H9 (cell line): ENCODE measurements at regions not wholly inside any gene's neighbourhood (a gene's known extent, or its start where the extent isn't known, plus 50 kb on each side); places are given as distances from the start of the nearest gene placed in this dataset.

Experiments
- DNase-seq: peaks from one replicate; pipeline ENCODE4 v3.0.0-alpha.2; 2017
- H2AFZ ChIP-seq: one replicate; pipeline ENCODE4 v1.6.1; 2013; ENCODE audit warnings: mild to moderate bottlenecking, low read length, control low read depth, moderate library complexity
- H2AK5ac ChIP-seq: 2 replicates; pipeline ENCODE4 v1.6.1; 2013; ENCODE audit warnings: low read length, control low read depth, mixed read lengths; ENCODE audit not compliant: insufficient read length
- H2BK120ac ChIP-seq: one replicate; pipeline ENCODE4 v1.6.1; 2013; ENCODE audit warnings: low read depth, mild to moderate bottlenecking, low read length, control low read depth, inconsistent platforms; ENCODE audit not compliant: poor library complexity, severe bottlenecking
- H2BK12ac ChIP-seq: 2 replicates; pipeline ENCODE4 v1.6.1; 2013; ENCODE audit warnings: low read length, control low read depth, mixed read lengths, low read depth; ENCODE audit not compliant: insufficient read length
- H2BK15ac ChIP-seq: 2 replicates; pipeline ENCODE4 v1.6.1; 2013; ENCODE audit warnings: low read depth, low read length, control low read depth
- H2BK20ac ChIP-seq: one replicate; pipeline ENCODE4 v1.6.1; 2013; ENCODE audit warnings: low read depth, mild to moderate bottlenecking, low read length, control low read depth, inconsistent platforms; ENCODE audit not compliant: poor library complexity, severe bottlenecking
- H2BK5ac ChIP-seq: 2 replicates; pipeline ENCODE4 v1.6.1; 2013; ENCODE audit warnings: low read length, control low read depth, mixed read lengths; ENCODE audit not compliant: insufficient read length
- H3K14ac ChIP-seq: 2 replicates; pipeline ENCODE4 v1.6.1; 2013; ENCODE audit warnings: low read length, control low read depth; ENCODE audit not compliant: insufficient read depth
- H3K18ac ChIP-seq: 2 replicates; pipeline ENCODE4 v1.6.1; 2013; ENCODE audit warnings: low read depth, mild to moderate bottlenecking, mixed read lengths, low read length, control low read depth; ENCODE audit not compliant: insufficient read length
- H3K23ac ChIP-seq: 2 replicates; pipeline ENCODE4 v1.6.1; 2013; ENCODE audit warnings: low read length, control low read depth, mixed read lengths, low read depth; ENCODE audit not compliant: insufficient read length
- H3K23me2 ChIP-seq: 2 replicates; pipeline ENCODE4 v1.6.1; 2013; ENCODE audit warnings: low read depth, mild to moderate bottlenecking, mixed read lengths, low read length, control low read depth; ENCODE audit not compliant: insufficient read length, poor library complexity, severe bottlenecking
- H3K27ac ChIP-seq: 2 replicates; pipeline ENCODE4 v1.5.1; 2013; ENCODE audit warnings: low read length, control low read depth, mixed read lengths, low read depth; ENCODE audit not compliant: insufficient read length
- H3K27me3 ChIP-seq: 2 replicates; pipeline ENCODE4 v1.6.1; 2013; ENCODE audit warnings: low read length, control low read depth, inconsistent platforms; ENCODE audit not compliant: insufficient read depth
- H3K4ac ChIP-seq: 2 replicates; pipeline ENCODE4 v1.6.1; 2013; ENCODE audit warnings: low read depth, mild to moderate bottlenecking, control low read depth, inconsistent platforms, low read length, moderate library complexity
- H3K4me1 ChIP-seq: 2 replicates; pipeline ENCODE4 v1.6.1; 2013; ENCODE audit warnings: low read length, control low read depth, inconsistent platforms; ENCODE audit not compliant: insufficient read depth
- H3K4me2 ChIP-seq: 2 replicates; pipeline ENCODE4 v1.6.1; 2013; ENCODE audit warnings: low read length, control low read depth, mixed read lengths; ENCODE audit not compliant: insufficient read length, insufficient read depth
- H3K56ac ChIP-seq: 2 replicates; pipeline ENCODE4 v1.6.1; 2013; ENCODE audit warnings: low read depth, mild to moderate bottlenecking, mixed read lengths, low read length, control low read depth; ENCODE audit not compliant: insufficient read length
- H3K79me1 ChIP-seq: 2 replicates; pipeline ENCODE4 v1.6.1; 2013; ENCODE audit warnings: low read depth, mild to moderate bottlenecking, moderate library complexity, low read length, control low read depth, inconsistent platforms; ENCODE audit not compliant: insufficient read depth, poor library complexity, severe bottlenecking
- H3K79me2 ChIP-seq: 2 replicates; pipeline ENCODE4 v1.6.1; 2013; ENCODE audit warnings: low read length, control low read depth, inconsistent platforms; ENCODE audit not compliant: insufficient read depth
- H3K9ac ChIP-seq: 2 replicates; pipeline ENCODE4 v1.6.1; 2013; ENCODE audit warnings: low read length, control low read depth, mixed read lengths; ENCODE audit not compliant: insufficient read length; ENCODE audit errors: extremely low read depth
- H3K9me3 ChIP-seq: one replicate; pipeline ENCODE4 v1.6.1; 2013; ENCODE audit warnings: low read depth, low read length, inconsistent platforms; ENCODE audit not compliant: control insufficient read depth
- H3T11ph ChIP-seq: one replicate; pipeline ENCODE4 v1.6.1; 2013; ENCODE audit warnings: mild to moderate bottlenecking, low read length, control low read depth, inconsistent platforms
- H4K20me1 ChIP-seq: one replicate; pipeline ENCODE4 v1.6.1; 2013; ENCODE audit not compliant: control insufficient read depth, insufficient read length, insufficient read depth
- H4K5ac ChIP-seq: 2 replicates; pipeline ENCODE4 v1.6.1; 2013; ENCODE audit warnings: low read depth, mild to moderate bottlenecking, mixed read lengths, low read length, control low read depth; ENCODE audit not compliant: insufficient read length
- H4K8ac ChIP-seq: replicated peaks from 2 replicates; pipeline ENCODE4 v1.6.1; 2013; ENCODE audit warnings: low read length, control low read depth, mixed read lengths, low read depth; ENCODE audit not compliant: insufficient read length
- H4K91ac ChIP-seq: 2 replicates; pipeline ENCODE4 v1.6.1; 2013; ENCODE audit warnings: low read depth, mild to moderate bottlenecking, moderate library complexity, mixed read lengths, low read length, control low read depth; ENCODE audit not compliant: insufficient read length
- H3K27ac Mint-ChIP-seq, 3 experiments: 2 replicates in 2 of 3; 3 replicates in 1 of 3; pipeline ENCODE4 v1.8.0; 2020 to 2021; ENCODE audit warnings: mixed read lengths in 3 of 3, mild to moderate bottlenecking in 1 of 3, moderate library complexity in 1 of 3
- H3K27me3 Mint-ChIP-seq: 2 replicates; pipeline ENCODE4 v1.8.0; 2021; ENCODE audit warnings: low read depth, mild to moderate bottlenecking, moderate library complexity, mixed read lengths
- H3K36me3 Mint-ChIP-seq, 3 experiments: 2 replicates in 2 of 3; 3 replicates in 1 of 3; pipeline ENCODE4 v1.8.0; 2020 to 2021; ENCODE audit warnings: low read depth in 3 of 3, mixed read lengths in 3 of 3; ENCODE audit not compliant: insufficient read depth in 1 of 3
- H3K4me1 Mint-ChIP-seq, 2 experiments: 2 replicates each; pipeline ENCODE4 v1.8.0; 2020; ENCODE audit warnings: mixed read lengths in 2 of 2
- H3K4me3 Mint-ChIP-seq, 2 experiments: 2 replicates in 1 of 2; 3 replicates in 1 of 2; pipeline ENCODE4 v1.8.0; 2020 to 2021; ENCODE audit warnings: mild to moderate bottlenecking in 2 of 2, mixed read lengths in 2 of 2, moderate library complexity in 1 of 2
- H3K9me3 Mint-ChIP-seq, 2 experiments: 2 replicates in 1 of 2; 3 replicates in 1 of 2; pipeline ENCODE4 v1.8.0; 2020; ENCODE audit warnings: mild to moderate bottlenecking in 2 of 2, mixed read lengths in 2 of 2, moderate library complexity in 1 of 2
- CTCF ChIP-seq: fragments of 200-600 bp; sonication (generic); conservative IDR thresholded peaks from 3 replicates; pipeline ENCODE4 v1.8.0; 2021; ENCODE audit warnings: antibody characterized with exemption, mild to moderate bottlenecking
- WGBS: extraction: QIAGEN DNeasy Blood & Tissue Kit; methylation state at CpG from one replicate; pipeline ENCODE4 v1.1.7; 2013; ENCODE audit warnings: missing lambda C conversion rate, low lambda C conversion rate, mixed read lengths; ENCODE audit not compliant: insufficient read length; ENCODE audit errors: extremely low coverage; 5-methylcytosine and 5-hydroxymethylcytosine counted together

- TF ChIP-seq CTCF = no peak
- H3K4ac ChIP-seq = no peak overlapping the region
- H2BK12ac ChIP-seq = no peak overlapping the region
- no peak overlapping the region for H3K27ac ChIP-seq
- no peaks in the 10 kb centered on the region for H3K9me3 ChIP-seq
- H3K14ac ChIP-seq = no peak overlapping the region
- Mint-ChIP-seq H3K4me3 (no peak overlapping the region), H3K4me1 (peaks cover 0 to 5% of the 10 kb centered on the region in 2 experiments; a peak in 3 of 4 replicates), H3K27ac (no peak overlapping the region), H3K9me3 (no peaks in the 10 kb centered on the region), H3K27me3 (no peaks in the 10 kb centered on the region), H3K36me3 (no peaks in the 10 kb centered on the region)
- H3K9ac ChIP-seq = no peak overlapping the region
- H3K23me2 ChIP-seq = no peaks in the 10 kb centered on the region
- H4K91ac ChIP-seq = no peak overlapping the region
- no peak overlapping the region for H2BK20ac ChIP-seq
- no peaks in the 10 kb centered on the region for H3K79me1 ChIP-seq
- H2BK5ac ChIP-seq = no peak overlapping the region
- no CpG with 5 or more reads among the region's 2 CpGs for WGBS
- no peak overlapping the region for H3K4me2 ChIP-seq
- H3K18ac ChIP-seq = no peak overlapping the region
- H3K23ac ChIP-seq = no peak overlapping the region
- no peak overlapping the region for H2BK15ac ChIP-seq
- no peaks in the 10 kb centered on the region for H3K27me3 ChIP-seq
- H3K4me1 ChIP-seq = no peaks in the 10 kb centered on the region
- no peaks in the 10 kb centered on the region for H4K20me1 ChIP-seq
- H4K5ac ChIP-seq = no peak overlapping the region
- H2AFZ ChIP-seq = no peak overlapping the region
- no peak overlapping the region for H4K8ac ChIP-seq
- H3K56ac ChIP-seq = no peak overlapping the region
- H3K79me2 ChIP-seq = no peaks in the 10 kb centered on the region
- DNase-seq = no peak
- H2BK120ac ChIP-seq = no peak overlapping the region
- no peak overlapping the region for H2AK5ac ChIP-seq
- H3T11ph ChIP-seq = no peak overlapping the region
Measured at GRCh38 chr12:74941670-74942069, 268.0 kb downstream of the KCNC2 start.
